Kasumi-1 (cell line): ENCODE measurements at regions not wholly inside any gene's neighbourhood (a gene's known extent, or its start where the extent isn't known, plus 50 kb on each side); places are given as distances from the start of the nearest gene placed in this dataset.

Experiments
- DNase-seq, 2 experiments: peaks; one replicate each; lab custom pipeline; 2025; lab: John Stamatoyannopoulos, UW

DNA sequence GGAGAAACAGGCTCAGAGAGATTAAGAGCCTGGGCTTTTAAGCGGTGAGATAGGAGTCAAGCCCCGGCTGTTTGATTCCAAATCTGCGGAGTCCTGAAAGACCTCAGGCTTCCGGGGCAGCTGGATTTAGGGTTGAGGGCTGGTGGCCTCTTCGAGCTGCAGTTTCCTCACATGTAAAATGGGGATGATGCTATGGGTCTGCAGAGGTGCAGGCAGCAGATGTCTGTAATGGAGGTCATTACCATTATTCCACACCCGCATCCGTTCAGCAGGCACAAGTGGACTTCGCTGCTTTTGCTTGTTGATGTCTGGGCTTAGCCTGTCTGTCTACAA is 175.6 kb upstream of the HS6ST1 start:
- DNase-seq = no peak

DNA sequence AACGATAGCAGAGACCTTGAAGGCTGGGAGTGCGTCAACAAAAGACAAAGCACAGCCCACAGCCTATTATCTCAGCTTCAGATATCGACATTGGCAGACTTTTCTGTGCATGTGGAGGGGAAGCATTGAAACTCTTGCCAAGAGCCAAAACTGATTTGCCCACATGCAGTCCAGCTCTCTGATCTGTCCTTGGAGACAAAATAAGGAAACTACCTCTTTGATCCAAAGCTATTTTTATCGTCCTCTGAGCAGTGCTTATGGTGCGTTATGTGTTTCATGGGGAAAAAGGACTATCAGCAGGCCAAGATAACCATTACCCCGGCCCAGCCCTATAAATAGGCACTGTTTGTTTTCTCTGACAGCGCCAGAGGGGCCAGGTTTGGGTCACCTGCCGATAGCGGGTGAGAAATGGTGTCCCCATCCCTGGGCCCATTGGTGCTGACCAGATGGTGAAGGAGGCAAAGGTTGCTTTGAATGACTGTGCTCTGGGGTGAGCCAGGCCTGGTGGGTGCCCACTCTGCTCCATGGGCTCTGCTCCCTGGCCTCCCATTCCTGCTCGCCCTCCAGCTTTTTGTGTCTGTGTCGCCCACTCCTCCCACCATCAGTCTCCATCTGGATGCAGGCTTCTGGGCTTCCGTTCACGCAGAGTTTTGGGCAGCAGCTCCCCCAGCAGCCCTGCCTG is 176.1 kb upstream of the HS6ST1 start:
- DNase-seq = no peak

DNA sequence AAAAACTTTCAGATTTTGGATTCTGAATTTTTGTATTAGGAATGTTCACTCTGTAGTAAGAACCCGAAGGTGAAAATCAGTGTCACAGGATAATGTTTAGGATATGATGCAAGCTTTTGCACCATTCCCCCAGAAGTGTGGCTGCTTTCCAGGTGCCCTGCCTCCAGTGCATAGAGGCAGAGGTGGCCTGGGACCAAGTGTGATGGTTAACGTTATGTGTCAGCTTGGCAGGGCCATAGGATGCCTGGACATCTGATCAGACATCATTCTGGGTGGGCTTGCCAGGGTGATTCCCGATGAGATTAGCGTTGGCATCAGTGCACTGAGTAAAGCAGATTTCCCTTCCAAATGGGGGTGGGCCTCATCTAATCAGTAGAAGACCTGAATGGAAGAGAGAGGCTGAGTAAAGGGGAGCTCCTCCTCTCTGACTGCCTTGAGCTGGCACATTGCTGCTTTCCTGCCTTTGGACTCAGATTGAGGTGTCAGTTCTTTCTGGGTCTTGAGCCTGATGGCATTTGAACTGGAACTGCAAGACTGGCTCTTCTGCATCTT is 177.4 kb upstream of the HS6ST1 start:
- no peak for DNase-seq

GRCh38 chr2:128496700-128497099 is 178.0 kb upstream of the HS6ST1 start:
- DNase-seq = no peak

DNA sequence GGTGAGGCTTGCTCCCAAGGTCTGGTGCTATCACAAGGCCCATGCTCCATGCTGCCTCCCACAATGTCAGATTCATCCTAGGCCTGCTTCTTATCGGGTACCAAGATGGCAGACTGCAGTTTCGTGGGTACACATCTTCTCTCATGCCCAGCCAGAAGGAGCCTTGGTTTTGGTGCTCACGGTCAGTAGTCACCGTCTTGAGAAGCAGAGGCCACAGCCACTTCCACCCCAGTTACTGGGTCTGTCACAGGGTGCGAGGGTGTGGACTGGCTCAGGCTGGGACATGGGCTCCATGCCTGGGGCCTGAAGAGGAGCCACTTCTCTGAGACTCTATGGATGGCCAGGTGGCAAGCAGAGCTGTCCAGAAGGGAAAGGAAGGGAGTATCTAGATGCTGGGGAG is 178.8 kb upstream of the HS6ST1 start:
- no peak for DNase-seq

DNA sequence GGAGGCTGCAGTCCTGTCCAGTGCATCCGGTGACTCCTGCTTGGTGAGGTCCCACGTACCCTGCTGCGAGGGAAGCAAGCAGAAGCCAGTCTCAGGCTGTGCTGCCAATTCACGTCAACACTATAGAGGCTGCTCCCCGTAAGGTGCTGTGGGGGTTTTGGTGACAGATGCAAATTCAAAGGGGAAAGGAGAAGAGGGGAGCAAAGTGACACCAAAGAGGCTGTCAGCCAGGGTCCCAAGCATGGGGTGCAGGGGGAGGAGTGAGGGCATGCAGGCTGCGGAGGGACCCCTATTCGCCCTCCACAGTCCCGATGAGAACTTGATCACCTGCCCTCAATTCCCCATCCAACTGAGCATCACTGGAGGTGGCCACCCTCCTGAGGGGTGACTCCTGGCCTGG is 179.4 kb upstream of the HS6ST1 start:
- DNase-seq = no peak

- DNase-seq = no peak
These were observed 179.9 kb upstream of the HS6ST1 start for GRCh38 chr2:128498589-128498988.

DNA sequence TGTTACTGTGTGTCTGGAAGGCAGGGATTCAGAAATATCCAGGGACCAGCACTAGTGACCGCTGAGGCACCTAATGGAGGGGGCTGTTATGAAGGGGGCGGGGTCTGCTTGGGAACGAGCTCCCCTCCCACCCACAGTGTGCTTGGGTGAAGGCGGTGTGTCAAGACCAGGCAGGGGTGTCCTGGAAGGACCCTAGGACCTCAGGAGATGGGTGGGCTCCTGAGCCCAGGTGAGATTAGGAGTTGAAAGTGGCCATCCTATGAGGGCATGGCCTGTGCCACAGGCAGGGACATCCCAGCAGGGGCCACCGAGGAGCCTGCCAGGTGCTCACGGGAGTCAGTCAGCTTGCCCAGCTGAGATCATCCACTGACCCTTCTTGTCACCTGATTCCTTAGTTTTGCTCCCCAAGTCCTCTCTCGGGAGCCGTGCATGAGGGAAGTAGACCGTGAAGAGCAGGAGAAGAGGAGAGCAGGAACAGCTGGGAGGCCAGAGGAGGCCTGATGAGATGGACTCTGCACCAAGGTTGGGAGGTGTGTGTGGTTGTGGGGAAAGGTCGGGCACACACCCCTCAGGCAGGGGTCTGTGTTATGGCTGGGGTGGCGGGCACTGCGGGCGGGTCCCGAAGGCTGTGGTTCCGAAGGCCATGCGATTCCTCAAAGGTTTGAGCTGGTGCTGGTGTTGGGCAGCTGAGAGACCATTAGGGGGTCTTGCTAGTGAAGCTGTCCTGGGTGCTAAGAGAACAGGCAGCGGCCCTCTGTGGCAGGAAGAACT is 180.9 kb upstream of the HS6ST1 start:
- DNase-seq = no peak

- DNase-seq = peak; percentile 48 to 51
These were observed 181.6 kb upstream of the HS6ST1 start for GRCh38 chr2:128500138-128500800.

- DNase-seq = no peak
These were observed 182.5 kb upstream of the HS6ST1 start for GRCh38 chr2:128501006-128501690.

DNA sequence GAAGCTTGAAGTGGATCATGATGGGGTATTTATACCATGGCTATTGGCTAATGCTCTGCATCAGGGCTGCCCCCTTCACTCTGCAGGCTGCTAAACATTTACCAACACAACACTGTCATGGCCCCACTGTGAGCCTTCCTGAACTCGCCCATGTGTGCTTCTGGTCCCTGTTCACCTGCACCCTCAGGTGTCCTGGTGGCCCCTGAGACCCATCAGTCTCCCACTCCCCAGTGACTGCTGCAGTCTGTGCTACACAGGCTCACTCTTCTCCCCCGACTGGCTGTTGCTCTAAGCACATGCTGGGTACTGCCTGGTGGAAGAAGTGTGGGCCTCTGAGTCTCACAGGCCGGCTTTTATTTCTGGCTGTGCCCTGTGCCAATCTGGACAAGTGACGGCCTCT is 183.0 kb upstream of the HS6ST1 start:
- DNase-seq = no peak

- DNase-seq = no peak
These were observed 183.5 kb upstream of the HS6ST1 start for GRCh38 chr2:128502200-128502599.

DNA sequence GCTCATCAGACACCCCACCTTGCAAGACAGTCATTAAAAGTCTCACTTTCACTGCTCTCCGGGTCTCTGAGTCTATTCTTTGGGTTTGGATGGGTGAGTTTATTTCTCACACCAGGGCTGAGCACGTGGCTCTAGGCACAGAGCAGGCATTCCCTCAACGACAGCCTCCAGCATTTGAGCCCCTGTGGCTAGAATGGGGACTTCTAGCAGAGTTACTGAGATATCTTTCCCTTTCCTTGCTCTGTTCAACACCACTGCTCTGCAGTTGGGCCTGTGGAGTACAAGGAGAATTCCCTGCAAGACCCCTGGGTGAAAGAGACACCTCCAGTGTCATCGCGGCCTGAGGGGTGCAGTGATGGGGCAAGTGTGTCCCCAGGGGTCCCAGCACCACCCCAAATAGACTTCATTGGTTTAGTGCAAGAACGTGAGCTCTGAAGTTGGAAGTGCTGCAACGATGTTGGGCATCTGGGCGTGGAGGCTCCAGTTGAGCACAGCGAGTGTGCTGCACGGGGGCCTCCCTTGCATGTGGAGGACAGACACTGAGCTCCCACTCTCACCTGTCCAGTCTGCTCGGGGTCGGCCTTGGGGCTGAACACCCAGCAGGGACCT is 184.1 kb upstream of the HS6ST1 start:
- DNase-seq = no peak

- no peak for DNase-seq
These were observed 185.0 kb upstream of the HS6ST1 start for GRCh38 chr2:128503399-128504245.

GRCh38 chr2:128504246-128505149 is 185.8 kb upstream of the HS6ST1 start:
- no peak for DNase-seq

GRCh38 chr2:128505150-128505490 is 186.5 kb upstream of the HS6ST1 start:
- no peak for DNase-seq

DNA sequence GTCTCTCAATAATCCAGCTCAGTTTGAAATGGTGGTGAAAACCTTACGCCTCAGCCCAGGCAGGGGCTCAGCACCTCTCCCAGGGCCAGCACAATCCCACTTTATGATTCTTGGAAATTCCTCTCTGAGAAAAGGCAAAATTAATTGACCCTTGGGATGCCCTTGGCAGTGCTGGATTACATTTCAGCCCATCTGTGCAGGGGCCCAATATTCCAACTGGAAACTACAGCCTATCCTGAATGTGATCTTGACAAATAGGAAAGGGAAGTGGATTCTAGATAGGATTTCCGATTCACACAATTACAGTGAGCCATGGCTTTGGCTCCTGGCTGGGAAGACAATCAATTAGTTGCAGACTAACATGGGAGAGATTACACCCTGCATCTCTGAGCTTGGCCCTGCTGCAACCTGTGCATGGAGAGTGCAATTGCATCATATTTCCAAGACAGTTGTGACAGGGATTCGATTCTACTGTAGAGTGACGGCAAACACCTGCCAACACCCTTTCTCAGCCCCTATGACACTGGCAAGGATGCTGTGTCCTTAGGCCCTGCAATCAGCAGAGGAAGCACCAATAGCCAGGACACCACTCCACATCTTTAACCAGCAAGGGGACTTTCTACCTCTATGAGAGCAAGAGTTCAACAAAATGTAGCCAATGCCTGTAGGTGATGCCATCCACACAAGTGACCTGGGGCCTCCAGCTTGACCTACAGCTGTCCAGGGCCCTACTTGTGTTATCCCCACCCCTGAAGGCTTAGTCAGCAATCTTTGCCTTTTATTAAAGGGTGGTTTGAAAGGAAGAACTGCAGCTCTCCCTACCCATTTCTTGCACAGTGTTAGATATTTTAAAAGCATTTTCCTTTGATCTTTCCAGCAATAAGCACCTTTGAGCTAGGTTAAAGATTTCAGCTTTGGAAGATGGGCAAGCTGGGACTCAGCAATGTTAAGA is 187.2 kb upstream of the HS6ST1 start:
- no peak for DNase-seq

GRCh38 chr2:128506534-128506933 is 187.9 kb upstream of the HS6ST1 start:
- no peak for DNase-seq
